GM21717 (cell line): ENCODE measurements at regions not wholly inside any gene's neighbourhood (a gene's known extent, or its start where the extent isn't known, plus 50 kb on each side); places are given as distances from the start of the nearest gene placed in this dataset.

Experiments used
- ATAC-seq: cut with Tn5 transposase; IDR thresholded peaks from one replicate; pipeline ENCODE4 v1.9.1; 2021; ENCODE audit warnings: mild to moderate bottlenecking, moderate library complexity; ENCODE audit not compliant: unreplicated experiment

- no peak for ATAC-seq
These were observed 1071.9 kb downstream of the FLRT2 start for GRCh38 chr14:86601813-86602212.

- ATAC-seq: no peak
These were observed 1067.3 kb downstream of the FLRT2 start for GRCh38 chr14:86597279-86597678.

GRCh38 chr14:86596024-86596423 lies 1066.1 kb downstream of the FLRT2 start:
- peak; percentile 52 for ATAC-seq

- no peak for ATAC-seq
These were observed 1045.2 kb downstream of the FLRT2 start for GRCh38 chr14:86575141-86575540.

- no peak for ATAC-seq
These were observed 1044.8 kb downstream of the FLRT2 start for GRCh38 chr14:86574778-86575129.

- no peak for ATAC-seq
These were observed 1044.3 kb downstream of the FLRT2 start for GRCh38 chr14:86574051-86574777.

GRCh38 chr14:86570371-86570770 lies 1040.4 kb downstream of the FLRT2 start:
- ATAC-seq: no peak

GRCh38 chr14:86543521-86543920 lies 1013.6 kb downstream of the FLRT2 start:
- ATAC-seq: no peak

GRCh38 chr14:86541972-86542371 lies 1012.0 kb downstream of the FLRT2 start:
- no peak for ATAC-seq

GRCh38 chr14:86540636-86541247 lies 1010.8 kb downstream of the FLRT2 start:
- ATAC-seq: no peak

GRCh38 chr14:86539361-86540070 lies 1009.6 kb downstream of the FLRT2 start:
- ATAC-seq: no peak

- no peak for ATAC-seq
These were observed 1003.9 kb downstream of the FLRT2 start for GRCh38 chr14:86533834-86534233.

- ATAC-seq: no peak
These were observed 1002.3 kb downstream of the FLRT2 start for GRCh38 chr14:86532219-86532618.

- ATAC-seq: no peak
These were observed 1000.5 kb downstream of the FLRT2 start for GRCh38 chr14:86530457-86530856.

GRCh38 chr14:86527312-86527711 lies 997.4 kb downstream of the FLRT2 start:
- no peak for ATAC-seq

- ATAC-seq: no peak
These were observed 995.7 kb downstream of the FLRT2 start for GRCh38 chr14:86525673-86526072.

GRCh38 chr14:86521843-86522242 lies 991.9 kb downstream of the FLRT2 start:
- no peak for ATAC-seq

GRCh38 chr14:86521031-86521730 lies 991.2 kb downstream of the FLRT2 start:
- ATAC-seq: no peak

- ATAC-seq: no peak
These were observed 988.4 kb downstream of the FLRT2 start for GRCh38 chr14:86518298-86518697.

GRCh38 chr14:86515195-86515594 lies 985.3 kb downstream of the FLRT2 start:
- no peak for ATAC-seq

GRCh38 chr14:86513564-86513963 lies 983.6 kb downstream of the FLRT2 start:
- ATAC-seq: no peak

GRCh38 chr14:86513056-86513455 lies 983.1 kb downstream of the FLRT2 start:
- ATAC-seq: no peak
